Parathyroid adenoma (tissue), 2 donors: ENCODE measurements at regions not wholly inside any gene's neighbourhood (a gene's known extent, or its start where the extent isn't known, plus 50 kb on each side); places are given as distances from the start of the nearest gene placed in this dataset.

Experiments
- H2AFZ ChIP-seq: fragments of 300-600 bp; sonication (generic); one replicate; pipeline ENCODE4 v1.7.0; 2017; ENCODE audit warnings: antibody characterized with exemption, mild to moderate bottlenecking
- H3K27ac ChIP-seq: fragments of 300-600 bp; sonication (generic); one replicate; pipeline ENCODE4 v1.7.0; 2017
- H3K27me3 ChIP-seq: fragments of 300-600 bp; sonication (generic); one replicate; pipeline ENCODE4 v1.7.0; 2017; ENCODE audit warnings: low read length; ENCODE audit not compliant: control insufficient read depth, insufficient read depth
- H3K36me3 ChIP-seq: fragments of 300-600 bp; sonication (generic); one replicate; pipeline ENCODE4 v1.7.0; 2017; ENCODE audit warnings: low read length; ENCODE audit not compliant: control insufficient read depth, insufficient read depth
- H3K4me1 ChIP-seq: fragments of 300-600 bp; sonication (generic); one replicate; pipeline ENCODE4 v1.7.0; 2017; ENCODE audit warnings: control low read depth
- H3K4me2 ChIP-seq: fragments of 300-600 bp; sonication (generic); one replicate; pipeline ENCODE4 v1.7.0; 2017; ENCODE audit warnings: low read length
- H3K4me3 ChIP-seq: fragments of 300-600 bp; sonication (generic); one replicate; pipeline ENCODE4 v1.7.0; 2017; ENCODE audit warnings: low read depth, low read length
- H3K79me2 ChIP-seq: fragments of 300-600 bp; sonication (generic); one replicate; pipeline ENCODE4 v1.7.0; 2017; ENCODE audit warnings: control low read depth
- H3K9ac ChIP-seq: fragments of 300-600 bp; sonication (generic); one replicate; pipeline ENCODE4 v1.7.0; 2017; ENCODE audit warnings: mild to moderate bottlenecking
- H3K9me3 ChIP-seq: fragments of 300-600 bp; sonication (generic); one replicate; pipeline ENCODE4 v1.7.0; 2017; ENCODE audit warnings: low read length; ENCODE audit not compliant: control insufficient read depth
- TF ChIP-seq, protein P1 (sequence below): fragments of 300-600 bp; sonication (generic); IDR thresholded peaks from one replicate; pipeline ENCODE4 v1.7.0; 2017; ENCODE audit warnings: antibody characterized with exemption, mild to moderate bottlenecking
- donor health status: primary hyperparathyroidism.

DNA sequence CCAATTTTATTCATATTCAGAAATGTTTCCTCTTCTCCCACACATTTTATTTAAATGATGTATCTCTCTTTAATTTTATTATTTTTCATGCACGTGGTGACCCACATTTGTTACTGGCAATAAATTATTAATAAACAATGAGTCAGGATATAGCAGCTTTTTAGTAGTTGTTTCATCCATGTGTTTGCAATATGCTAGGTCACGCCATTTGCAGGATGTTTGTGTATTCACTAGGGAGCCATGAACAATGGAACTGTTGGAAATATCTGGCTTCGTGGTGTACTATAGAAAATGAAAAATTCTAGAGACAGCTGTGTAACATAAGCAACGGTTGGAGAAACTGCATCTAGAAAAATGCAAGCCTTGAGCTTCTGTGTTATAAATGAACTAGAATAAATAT is 176.0 kb upstream of the COL3A1 start:
- no peak overlapping the region for H3K4me2 ChIP-seq
- H3K27me3 ChIP-seq = no peaks in the 10 kb centered on the region
- TF ChIP-seq, protein P1, sequence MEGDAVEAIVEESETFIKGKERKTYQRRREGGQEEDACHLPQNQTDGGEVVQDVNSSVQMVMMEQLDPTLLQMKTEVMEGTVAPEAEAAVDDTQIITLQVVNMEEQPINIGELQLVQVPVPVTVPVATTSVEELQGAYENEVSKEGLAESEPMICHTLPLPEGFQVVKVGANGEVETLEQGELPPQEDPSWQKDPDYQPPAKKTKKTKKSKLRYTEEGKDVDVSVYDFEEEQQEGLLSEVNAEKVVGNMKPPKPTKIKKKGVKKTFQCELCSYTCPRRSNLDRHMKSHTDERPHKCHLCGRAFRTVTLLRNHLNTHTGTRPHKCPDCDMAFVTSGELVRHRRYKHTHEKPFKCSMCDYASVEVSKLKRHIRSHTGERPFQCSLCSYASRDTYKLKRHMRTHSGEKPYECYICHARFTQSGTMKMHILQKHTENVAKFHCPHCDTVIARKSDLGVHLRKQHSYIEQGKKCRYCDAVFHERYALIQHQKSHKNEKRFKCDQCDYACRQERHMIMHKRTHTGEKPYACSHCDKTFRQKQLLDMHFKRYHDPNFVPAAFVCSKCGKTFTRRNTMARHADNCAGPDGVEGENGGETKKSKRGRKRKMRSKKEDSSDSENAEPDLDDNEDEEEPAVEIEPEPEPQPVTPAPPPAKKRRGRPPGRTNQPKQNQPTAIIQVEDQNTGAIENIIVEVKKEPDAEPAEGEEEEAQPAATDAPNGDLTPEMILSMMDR = no peak
- H2AFZ ChIP-seq = no peak overlapping the region
- H3K79me2 ChIP-seq = no peaks in the 10 kb centered on the region
- H3K4me3 ChIP-seq = no peak overlapping the region
- no peaks in the 10 kb centered on the region for H3K36me3 ChIP-seq
- no peak overlapping the region for H3K27ac ChIP-seq
- no peaks in the 10 kb centered on the region for H3K9me3 ChIP-seq
- no peak overlapping the region for H3K9ac ChIP-seq
- H3K4me1 ChIP-seq = no peaks in the 10 kb centered on the region

DNA sequence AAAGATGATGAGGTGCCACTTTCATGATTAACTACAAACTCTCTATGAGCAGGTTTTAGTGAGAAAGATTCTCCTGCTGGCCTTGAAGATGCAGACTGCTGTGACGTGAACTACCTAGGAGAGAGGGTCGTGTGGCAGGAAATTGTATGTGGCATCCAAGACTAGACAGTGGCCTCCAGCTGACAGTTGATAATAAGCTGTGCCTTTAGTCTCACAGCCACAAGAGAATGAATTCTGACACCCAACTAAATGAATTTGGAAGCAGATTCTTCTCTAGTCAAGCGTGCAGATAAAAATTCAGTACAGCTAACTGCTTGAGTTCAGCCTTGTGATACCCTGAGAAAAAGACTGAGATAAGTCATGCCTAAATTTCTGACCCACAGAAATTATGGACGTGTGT is 169.0 kb upstream of the COL3A1 start:
- Histone ChIP-seq H3K9me3 (no peaks in the 10 kb centered on the region), H3K4me1 (no peaks in the 10 kb centered on the region), H3K27ac (no peak overlapping the region), H3K79me2 (no peaks in the 10 kb centered on the region), H3K27me3 (no peaks in the 10 kb centered on the region), H3K4me3 (no peak overlapping the region), H3K36me3 (no peaks in the 10 kb centered on the region), H3K4me2 (no peak overlapping the region), H2AFZ (no peak overlapping the region), H3K9ac (no peak overlapping the region)
- TF ChIP-seq, protein P1 = no peak

DNA sequence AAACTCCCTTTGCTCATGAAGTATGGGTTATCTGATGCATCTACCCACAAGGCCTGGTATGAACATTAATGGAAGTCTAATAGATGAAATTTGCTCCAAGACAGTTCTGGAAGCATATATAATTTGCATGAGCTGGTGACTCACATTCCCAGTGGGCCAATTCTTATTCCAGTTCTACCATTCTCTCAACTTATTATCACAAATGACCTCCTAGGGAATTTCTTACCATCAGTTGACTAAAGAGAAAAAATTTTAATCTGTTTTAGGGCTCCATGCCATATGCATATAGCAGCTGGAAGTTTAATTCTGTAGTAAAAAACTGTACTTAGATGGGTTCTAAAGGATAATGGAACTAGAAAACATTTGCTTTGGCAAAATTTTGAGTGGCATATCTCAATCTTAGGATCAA is 165.2 kb upstream of the COL3A1 start:
- Histone ChIP-seq H3K79me2 (no peaks in the 10 kb centered on the region), H3K27ac (no peak overlapping the region), H3K4me1 (no peaks in the 10 kb centered on the region), H3K4me3 (no peak overlapping the region), H2AFZ (no peak overlapping the region), H3K9me3 (no peaks in the 10 kb centered on the region), H3K27me3 (no peaks in the 10 kb centered on the region), H3K36me3 (no peaks in the 10 kb centered on the region), H3K4me2 (no peak overlapping the region), H3K9ac (no peak overlapping the region)
- TF ChIP-seq, protein P1 = no peak

DNA sequence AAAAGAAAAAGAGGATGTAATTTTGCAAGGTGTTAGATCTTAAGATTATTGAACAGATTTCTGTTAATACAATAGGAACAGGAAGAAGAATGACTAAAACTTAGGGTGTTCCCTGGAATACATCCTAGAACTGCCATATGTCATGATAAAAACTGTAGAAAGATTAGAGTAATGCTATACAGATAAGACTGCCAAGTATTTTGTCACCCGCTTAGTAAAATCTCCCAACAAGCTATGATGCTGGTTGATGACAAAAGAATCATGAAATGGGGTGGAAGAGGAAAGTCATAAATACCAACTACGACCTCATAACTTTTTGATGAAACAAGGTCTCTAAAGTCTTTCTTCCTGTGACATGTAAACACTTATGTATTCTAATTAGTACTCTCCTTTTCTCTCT is 163.6 kb upstream of the COL3A1 start:
- TF ChIP-seq, protein P1 = no peak
- no peak overlapping the region for H2AFZ ChIP-seq
- no peaks in the 10 kb centered on the region for H3K36me3 ChIP-seq
- H3K4me1 ChIP-seq = no peaks in the 10 kb centered on the region
- H3K4me2 ChIP-seq = no peak overlapping the region
- no peaks in the 10 kb centered on the region for H3K9me3 ChIP-seq
- no peaks in the 10 kb centered on the region for H3K79me2 ChIP-seq
- H3K27ac ChIP-seq = no peak overlapping the region
- no peak overlapping the region for H3K9ac ChIP-seq
- no peaks in the 10 kb centered on the region for H3K27me3 ChIP-seq
- no peak overlapping the region for H3K4me3 ChIP-seq

DNA sequence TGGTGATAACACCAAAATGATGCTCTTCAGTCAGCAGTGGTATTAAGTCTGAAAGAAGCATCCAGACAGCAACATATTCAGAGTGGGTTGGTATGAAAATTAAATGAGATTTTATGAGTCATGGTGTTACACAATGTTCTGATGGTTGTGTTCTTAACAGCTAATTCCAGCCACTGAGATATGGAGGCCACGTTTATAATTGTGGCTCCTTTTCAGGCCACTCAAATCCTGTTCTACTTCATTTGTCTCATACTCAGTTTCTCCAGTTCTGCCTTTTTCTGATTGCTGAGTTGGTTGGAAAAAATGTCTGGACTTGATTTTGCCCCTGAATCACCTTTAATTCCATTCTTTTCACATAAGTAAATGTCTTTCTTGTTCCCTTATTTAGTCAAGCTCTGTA is 162.7 kb upstream of the COL3A1 start:
- H3K4me3 ChIP-seq = no peak overlapping the region
- H3K27ac ChIP-seq = no peak overlapping the region
- H3K4me1 ChIP-seq = no peaks in the 10 kb centered on the region
- TF ChIP-seq, protein P1 = no peak
- H3K4me2 ChIP-seq = no peak overlapping the region
- H3K9me3 ChIP-seq = no peaks in the 10 kb centered on the region
- no peak overlapping the region for H3K9ac ChIP-seq
- H3K79me2 ChIP-seq = no peaks in the 10 kb centered on the region
- H3K27me3 ChIP-seq = no peaks in the 10 kb centered on the region
- no peaks in the 10 kb centered on the region for H3K36me3 ChIP-seq
- no peak overlapping the region for H2AFZ ChIP-seq
